Mesenchymal stem cell (in vitro differentiated cells and primary cell): ENCODE measurements at regions not wholly inside any gene's neighbourhood (a gene's known extent, or its start where the extent isn't known, plus 50 kb on each side); places are given as distances from the start of the nearest gene placed in this dataset.

ENCODE experiments used
- DNase-seq: peaks from one replicate; pipeline ENCODE4 v3.0.0-alpha.2; 2013
- H2AFZ ChIP-seq: one replicate; pipeline ENCODE4 v1.6.1; 2013; ENCODE audit warnings: low read depth, mild to moderate bottlenecking, control low read depth, inconsistent platforms, low read length, moderate library complexity
- H2AK5ac ChIP-seq: 2 replicates; pipeline ENCODE4 v1.6.1; 2013; ENCODE audit warnings: low read length, moderate library complexity, mild to moderate bottlenecking, inconsistent platforms; ENCODE audit not compliant: severe bottlenecking
- H2BK120ac ChIP-seq: one replicate; pipeline ENCODE4 v1.6.1; 2013; ENCODE audit warnings: low read depth, mild to moderate bottlenecking, inconsistent platforms, low read length, moderate library complexity
- H2BK12ac ChIP-seq, 2 experiments: one replicate each; pipeline ENCODE4 v1.6.1; 2013; ENCODE audit warnings: inconsistent platforms in 2 of 2, low read length in 2 of 2, mild to moderate bottlenecking in 2 of 2, moderate library complexity in 2 of 2, control low read depth in 1 of 2
- H2BK15ac ChIP-seq: one replicate; pipeline ENCODE4 v1.6.1; 2013; ENCODE audit warnings: mild to moderate bottlenecking, low read depth, inconsistent platforms; ENCODE audit not compliant: poor library complexity, severe bottlenecking
- H2BK5ac ChIP-seq: 2 replicates; pipeline ENCODE4 v1.6.1; 2013; ENCODE audit warnings: low read depth, mild to moderate bottlenecking, low read length, control low read depth, inconsistent platforms; ENCODE audit not compliant: poor library complexity, severe bottlenecking
- H3K14ac ChIP-seq, 2 experiments: one replicate each; pipeline ENCODE4 v1.6.1; 2013; ENCODE audit warnings: inconsistent platforms in 2 of 2, low read length in 2 of 2, control low read depth in 1 of 2, mild to moderate bottlenecking in 1 of 2, moderate library complexity in 1 of 2
- H3K18ac ChIP-seq, 2 experiments: one replicate each; pipeline ENCODE4 v1.6.1; 2013; ENCODE audit warnings: inconsistent platforms in 2 of 2, low read length in 2 of 2, control low read depth in 1 of 2, low read depth in 1 of 2, mild to moderate bottlenecking in 1 of 2
- H3K23ac ChIP-seq, 2 experiments: one replicate each; pipeline ENCODE4 v1.6.1; 2013; ENCODE audit warnings: inconsistent platforms in 2 of 2, low read length in 2 of 2, mild to moderate bottlenecking in 2 of 2, moderate library complexity in 2 of 2, control low read depth in 1 of 2
- H3K27ac ChIP-seq: 2 replicates; pipeline ENCODE4 v1.5.1; 2013; ENCODE audit warnings: mild to moderate bottlenecking, moderate library complexity, low read length, control low read depth, inconsistent platforms; ENCODE audit not compliant: poor library complexity, severe bottlenecking
- H3K27me3 ChIP-seq, 2 experiments: 2 replicates each; pipeline versions ENCODE4 v1.6.1 to v1.7.0; 2013; ENCODE audit warnings: low read length in 2 of 2, mild to moderate bottlenecking in 2 of 2, moderate library complexity in 2 of 2, control low read depth in 1 of 2, inconsistent platforms in 1 of 2; ENCODE audit not compliant: control insufficient read depth in 1 of 2, insufficient read depth in 1 of 2
- H3K36me3 ChIP-seq, 2 experiments: 2 replicates each; pipeline versions ENCODE4 v1.6.1 to v1.7.0; 2013; ENCODE audit warnings: low read length in 2 of 2, control low read depth in 1 of 2, inconsistent platforms in 1 of 2, low read depth in 1 of 2, mild to moderate bottlenecking in 1 of 2; ENCODE audit not compliant: insufficient read depth in 2 of 2, control insufficient read depth in 1 of 2
- H3K4ac ChIP-seq, 2 experiments: one replicate each; pipeline ENCODE4 v1.6.1; 2013; ENCODE audit warnings: inconsistent platforms in 2 of 2, low read length in 2 of 2, mild to moderate bottlenecking in 2 of 2, moderate library complexity in 2 of 2, control low read depth in 1 of 2, low read depth in 1 of 2
- H3K4me1 ChIP-seq: 2 replicates; pipeline ENCODE4 v1.6.1; 2013; ENCODE audit warnings: low read depth, low read length, control low read depth; ENCODE audit not compliant: control insufficient read depth, insufficient read depth
- H3K4me2 ChIP-seq: 2 replicates; pipeline ENCODE4 v1.6.1; 2013; ENCODE audit warnings: low read length, mild to moderate bottlenecking, inconsistent platforms; ENCODE audit not compliant: poor library complexity, severe bottlenecking
- H3K4me3 ChIP-seq, 2 experiments: 2 replicates each; pipeline versions ENCODE4 v1.5.1 to v1.7.0; 2013; ENCODE audit warnings: low read length in 2 of 2, mild to moderate bottlenecking in 2 of 2, control low read depth in 1 of 2, low read depth in 1 of 2; ENCODE audit not compliant: insufficient read depth in 1 of 2
- H3K79me1 ChIP-seq: replicated peaks from 2 replicates; pipeline ENCODE4 v1.6.1; 2013; ENCODE audit warnings: mild to moderate bottlenecking, control low read depth, low read length, inconsistent platforms; ENCODE audit not compliant: poor library complexity, severe bottlenecking
- H3K9ac ChIP-seq: 2 replicates; pipeline ENCODE4 v1.7.0; 2013; ENCODE audit warnings: mild to moderate bottlenecking, low read length, moderate library complexity
- H3K9me3 ChIP-seq: 2 replicates; pipeline ENCODE4 v1.7.0; 2013; ENCODE audit warnings: mild to moderate bottlenecking, low read length; ENCODE audit not compliant: control insufficient read depth
- H4K8ac ChIP-seq: one replicate; pipeline ENCODE4 v1.6.1; 2013; ENCODE audit warnings: inconsistent platforms, mild to moderate bottlenecking, low read length, moderate library complexity
- H4K91ac ChIP-seq: one replicate; pipeline ENCODE4 v1.6.1; 2013; ENCODE audit warnings: mild to moderate bottlenecking, low read length, inconsistent platforms
- WGBS: methylation state at CpG from one replicate; pipeline ENCODE4 v1.1.7; 2013; ENCODE audit warnings: mixed read lengths; 5-methylcytosine and 5-hydroxymethylcytosine counted together

DNA sequence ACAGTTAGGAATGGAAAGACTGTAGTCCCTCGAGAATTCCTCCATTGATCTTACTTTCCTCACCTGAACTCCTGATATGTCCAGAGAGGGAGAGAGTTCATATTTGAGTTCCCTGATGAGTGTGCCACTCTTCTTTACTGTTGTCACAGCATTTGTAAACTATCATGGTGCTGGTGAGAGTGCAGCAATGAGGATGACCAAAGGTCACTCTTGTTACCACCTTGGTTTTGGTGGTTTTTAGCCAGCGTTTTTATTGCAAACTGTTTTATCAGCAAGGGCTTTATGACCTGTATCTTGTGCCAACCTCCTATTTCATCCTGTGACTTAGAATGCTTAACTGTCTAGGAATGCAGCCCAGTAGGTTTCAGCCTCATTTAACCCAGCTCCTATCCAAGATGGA lies 1062.5 kb downstream of the BCL11A start:
- WGBS: 92% methylated on average over 2 of the region's 2 CpGs
- no peak overlapping the region for H2BK120ac ChIP-seq
- H3K27me3 ChIP-seq: no peaks in the 10 kb centered on the region
- H3K36me3 ChIP-seq: no peaks in the 10 kb centered on the region
- no peak overlapping the region for H3K27ac ChIP-seq
- H4K8ac ChIP-seq: no peak overlapping the region
- H4K91ac ChIP-seq: no peak overlapping the region
- no peak overlapping the region for H3K14ac ChIP-seq
- H2BK12ac ChIP-seq: no peak overlapping the region
- H2BK15ac ChIP-seq: no peak overlapping the region
- H2AK5ac ChIP-seq: no peak overlapping the region
- no peak overlapping the region for H3K18ac ChIP-seq
- H3K79me1 ChIP-seq: no peaks in the 10 kb centered on the region
- peaks cover 14% of the 10 kb centered on the region for H3K9me3 ChIP-seq
- DNase-seq: no peak
- no peak overlapping the region for H3K23ac ChIP-seq
- no peak overlapping the region for H3K4me2 ChIP-seq
- no peak overlapping the region for H2AFZ ChIP-seq
- no peak overlapping the region for H2BK5ac ChIP-seq
- no peak overlapping the region for H3K4ac ChIP-seq
- no peak overlapping the region for H3K4me3 ChIP-seq
- H3K4me1 ChIP-seq: no peaks in the 10 kb centered on the region
- H3K9ac ChIP-seq: no peak overlapping the region

DNA sequence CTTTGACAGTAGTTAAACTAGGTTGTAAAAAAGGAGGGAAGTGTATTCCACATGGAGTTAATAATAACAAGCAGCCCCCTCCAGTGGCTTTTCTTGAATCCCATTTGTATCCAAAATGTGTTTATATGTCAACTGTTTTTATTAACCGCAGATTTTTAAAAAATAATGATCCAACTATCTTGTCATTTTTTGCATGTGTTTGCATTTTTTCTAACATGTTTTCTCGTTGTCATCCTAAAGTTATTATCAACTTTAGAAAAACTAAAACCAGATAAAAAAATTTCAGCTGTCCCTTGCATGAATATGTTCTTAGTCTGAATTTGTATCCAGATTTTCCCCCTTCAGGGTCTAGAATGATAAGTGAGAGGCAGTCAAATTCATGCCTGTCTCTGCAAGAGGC lies 1063.3 kb downstream of the BCL11A start:
- Histone ChIP-seq H3K36me3 (no peaks in the 10 kb centered on the region), H3K4ac (no peak overlapping the region), H3K27me3 (no peaks in the 10 kb centered on the region), H2BK15ac (no peak overlapping the region), H4K8ac (no peak overlapping the region), H3K9ac (no peak overlapping the region), H3K4me2 (no peak overlapping the region), H2BK12ac (no peak overlapping the region), H3K9me3 (peaks cover 6% of the 10 kb centered on the region), H3K4me1 (no peaks in the 10 kb centered on the region), H4K91ac (no peak overlapping the region), H3K23ac (no peak overlapping the region), H3K14ac (no peak overlapping the region), H2AFZ (no peak overlapping the region), H3K18ac (no peak overlapping the region), H2AK5ac (no peak overlapping the region), H3K4me3 (no peak overlapping the region), H3K79me1 (no peaks in the 10 kb centered on the region), H3K27ac (no peak overlapping the region), H2BK5ac (no peak overlapping the region), H2BK120ac (no peak overlapping the region)
- no peak for DNase-seq
- WGBS: no CpG with 5 or more reads among the region's 2 CpGs

DNA sequence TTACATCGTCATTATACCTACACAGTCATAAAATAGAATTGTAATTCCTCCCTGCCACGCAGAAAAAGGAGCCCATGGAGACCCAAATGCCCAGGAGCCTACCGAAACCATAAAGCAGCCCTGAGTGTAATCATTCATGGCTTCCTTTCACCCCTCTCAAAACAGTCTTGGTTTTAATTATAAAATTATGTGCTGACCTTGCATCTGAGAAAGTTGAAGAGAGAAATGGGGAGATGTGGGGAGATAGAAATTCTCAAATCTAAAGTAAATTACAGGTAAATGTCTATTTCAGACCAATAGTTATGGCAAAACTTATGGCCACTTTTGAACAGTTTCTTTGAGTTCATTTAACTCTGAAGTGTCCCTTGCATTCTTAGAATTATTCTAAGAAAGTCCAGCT lies 1068.8 kb downstream of the BCL11A start:
- H4K91ac ChIP-seq: no peak overlapping the region

DNA sequence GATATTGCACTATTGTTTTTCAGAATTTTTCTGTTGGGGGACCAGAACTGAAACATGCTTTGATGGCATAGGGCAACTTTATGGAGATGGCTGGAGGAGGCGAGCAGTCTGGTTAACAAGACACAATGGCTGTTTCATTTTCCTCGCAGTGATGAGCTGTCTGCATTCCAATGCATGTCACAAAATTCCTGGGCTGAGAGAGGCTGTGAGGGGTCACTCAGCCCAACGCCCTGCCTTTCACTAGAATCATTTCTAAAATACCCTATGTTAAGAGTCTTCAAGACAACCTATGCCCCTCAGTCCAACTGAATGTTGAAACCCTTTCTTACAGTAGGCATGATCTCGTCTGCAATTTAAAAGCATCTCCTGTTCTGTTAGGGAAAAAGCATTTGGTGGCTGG lies 1090.0 kb downstream of the BCL11A start:
- no peak overlapping the region for H2BK5ac ChIP-seq
- 35% methylated on average over 3 of the region's 4 CpGs for WGBS
- H3K4me1 ChIP-seq: no peaks in the 10 kb centered on the region
- no peak overlapping the region for H4K8ac ChIP-seq
- no peak for DNase-seq
- no peak overlapping the region for H2BK120ac ChIP-seq
- no peaks in the 10 kb centered on the region for H3K27me3 ChIP-seq
- no peak overlapping the region for H2BK15ac ChIP-seq
- no peak overlapping the region for H3K4me3 ChIP-seq
- no peak overlapping the region for H2AFZ ChIP-seq
- H2BK12ac ChIP-seq: no peak overlapping the region
- H3K18ac ChIP-seq: no peak overlapping the region
- H3K79me1 ChIP-seq: no peaks in the 10 kb centered on the region
- H4K91ac ChIP-seq: no peak overlapping the region
- no peak overlapping the region for H3K27ac ChIP-seq
- peaks cover 9% of the 10 kb centered on the region for H3K9me3 ChIP-seq
- H3K4ac ChIP-seq: no peak overlapping the region
- H3K4me2 ChIP-seq: peak overlapping the region; percentile 10
- H3K23ac ChIP-seq: no peak overlapping the region
- H3K14ac ChIP-seq: no peak overlapping the region
- no peak overlapping the region for H3K9ac ChIP-seq
- no peaks in the 10 kb centered on the region for H3K36me3 ChIP-seq
- H2AK5ac ChIP-seq: no peak overlapping the region

More for the DNA sequence above, 1068.8 kb downstream of the BCL11A start:
- Histone ChIP-seq H2BK5ac (no peak overlapping the region), H3K4ac (no peak overlapping the region), H3K79me1 (no peaks in the 10 kb centered on the region), H3K36me3 (no peaks in the 10 kb centered on the region), H3K27ac (no peak overlapping the region), H3K4me3 (no peak overlapping the region), H3K9me3 (peaks cover 9% of the 10 kb centered on the region), H3K4me1 (no peaks in the 10 kb centered on the region), H3K14ac (no peak overlapping the region), H2AFZ (no peak overlapping the region), H3K27me3 (no peaks in the 10 kb centered on the region), H2BK15ac (no peak overlapping the region), H3K23ac (no peak overlapping the region), H3K9ac (no peak overlapping the region), H4K8ac (no peak overlapping the region), H3K18ac (no peak overlapping the region), H2BK120ac (no peak overlapping the region), H2BK12ac (no peak overlapping the region), H3K4me2 (no peak overlapping the region), H2AK5ac (no peak overlapping the region)
- no peak for DNase-seq
- whole genome bisulfite sequencing: 42% methylated on average over 2 of the region's 3 CpGs
